ENCODE measurements at regions not wholly inside any gene's neighbourhood (a gene's known extent, or its start where the extent isn't known, plus 50 kb on each side); places are given as distances from the start of the nearest gene placed in this dataset.

GRCh38 chr7:155373359-155374273 is 75.9 kb downstream of the INSIG1 start:
- Histone ChIP-seq H4K8ac (ENCODE audit: extremely low read depth, insufficient read depth, low read length) (no peak overlapping the region), H3K27me3 (replicated peaks in 1 of 4; ENCODE audit: control insufficient read depth in 3 of 4, extremely low read depth in 1 of 4, insufficient read depth in 3 of 4, low read length in 3 of 4) (peaks cover 84 to 99% (median 98%) of the 10 kb centered on the region in 4 experiments), H2AFZ (ENCODE audit: low read length) (no peak overlapping the region), H3K4ac (replicated peaks; ENCODE audit: insufficient read length, low read depth, low read length) (no peak overlapping the region), H3K79me1 (ENCODE audit: low read depth, low read length) (no peaks in the 10 kb centered on the region), H3K9ac (replicated peaks in 1 of 4; ENCODE audit: extremely low read depth in 1 of 4, low read depth in 3 of 4, low read length in 3 of 4) (no peak overlapping the region), H3K14ac (ENCODE audit: insufficient read length) (no peak overlapping the region), H3K27ac (ENCODE audit: low read depth, low read length) (no peak overlapping the region), H3K4me1 (replicated peaks in 1 of 4; ENCODE audit: control insufficient read depth in 3 of 4, insufficient read depth in 4 of 4, low read length in 3 of 4) (peaks cover 0 to 26% (median 16%) of the 10 kb centered on the region in 4 experiments; a peak in 6 of 7 replicates), H3K18ac (ENCODE audit: extremely low read depth, low read length) (no peak overlapping the region), H3K36me3 (ENCODE audit: control insufficient read depth in 2 of 4, insufficient read depth in 4 of 4, low read length in 3 of 4) (peaks cover 0 to 8% (median 0%) of the 10 kb centered on the region in 4 experiments; a peak in 1 of 8 replicates), H2BK5ac (ENCODE audit: low read depth, low read length) (no peak overlapping the region), H3K56ac (replicated peaks; ENCODE audit: insufficient read length, low read depth, low read length) (no peak overlapping the region), H4K20me1 (replicated peaks in 1 of 2; ENCODE audit: control insufficient read depth in 1 of 2, insufficient read depth in 2 of 2, low read length in 2 of 2) (peaks cover 25 to 34% of the 10 kb centered on the region in 2 experiments), H4K91ac (replicated peaks; ENCODE audit: insufficient read length, low read length) (no peak overlapping the region), H3K79me2 (ENCODE audit: control insufficient read depth in 1 of 2, insufficient read depth in 2 of 2, low read length in 2 of 2) (no peaks in the 10 kb centered on the region), H2BK120ac (replicated peaks; ENCODE audit: low read depth, low read length) (no peak overlapping the region), H2AK5ac (ENCODE audit: low read depth, low read length) (no peak overlapping the region), H4K5ac (ENCODE audit: insufficient read length, low read depth, low read length) (no peak overlapping the region), H3K9me3 (ENCODE audit: insufficient read depth in 2 of 2, low read depth in 1 of 2, low read length in 1 of 2) (peaks cover 0 to 3% of the 10 kb centered on the region in 2 experiments; a peak in 2 of 4 replicates), H3K23ac (ENCODE audit: insufficient read length) (no peak overlapping the region), H2BK20ac (ENCODE audit: low read length) (no peak overlapping the region), H3K23me2 (ENCODE audit: low read depth, low read length) (peaks cover 4% of the 10 kb centered on the region; the same call in 1 of the 2 replicates), H3K4me3 (ENCODE audit: extremely low read depth in 1 of 4, insufficient read depth in 2 of 4, low read depth in 3 of 4, low read length in 4 of 4) (peak overlapping the region in 1 of 4 experiments; percentile 43; a peak in 2 of 8 replicates), H2BK15ac (ENCODE audit: low read length) (no peak overlapping the region), H3K4me2 (ENCODE audit: insufficient read depth in 1 of 2, low read depth in 2 of 2, low read length in 2 of 2) (peak overlapping the region; percentile 43 to 80), H2BK12ac (ENCODE audit: low read depth, low read length) (no peak overlapping the region)
- POLR2A ChIA-PET (ENCODE audit: partially characterized antibody), result interaction anchor here (1.8 kb wide), 1 partner anchor 74 kb away, joined by 5 read pairs; no protein-coding TSS in a partner anchor
- CTCF ChIA-PET (ENCODE audit: partially characterized antibody), result interaction anchor here (0.9 to 2.9 kb wide), 4 partner anchors 11 to 447 kb away, joined by 3 to 9 read pairs (median 4); no protein-coding TSS in a partner anchor
- WGBS, 2 experiments (ENCODE audit: extremely low coverage in 1 of 2, insufficient coverage in 1 of 2, insufficient read length in 1 of 2, insufficient replicate concordance in 2 of 2, low coverage in 1 of 2, low lambda C conversion rate in 2 of 2, missing lambda C conversion rate in 1 of 2), result 5% methylated on average over 54 of the region's 62 CpGs; no CpG with 5 or more reads in 1 of the 2 experiments
- FAIRE-seq (no peak), DNase-seq (ENCODE audit: low read depth in 1 of 2, low spot score in 2 of 2) (peak in 1 of 2 experiments; percentile 71)
- TF ChIP-seq EZH2 (IDR thresholded peaks at IDR 0.05; ENCODE audit: low read depth, low read length, severe bottlenecking), result peak; percentile 89
- peak; percentile 95 for TF ChIP-seq CTBP2 (IDR thresholded peaks at IDR 0.05; ENCODE audit: borderline replicate concordance, insufficient read depth, insufficient read length, low read length)
- TF ChIP-seq CHD1 (IDR thresholded peaks at IDR 0.05; ENCODE audit: low read depth, low read length), result no peak
- no peak for TF ChIP-seq CTCF (IDR thresholded peaks at IDR 0.05; ENCODE audit: control extremely low read depth in 1 of 3, insufficient read depth in 1 of 3, low read depth in 1 of 3, low read length in 3 of 3)
- no peak for TF ChIP-seq GTF2F1 (IDR thresholded peaks at IDR 0.05; ENCODE audit: borderline replicate concordance, low read depth, low read length)
- peak; percentile 67 for TF ChIP-seq EGR1 (IDR thresholded peaks at IDR 0.05; ENCODE audit: borderline replicate concordance, low read depth, low read length)
- no peak for TF ChIP-seq USF2 (IDR thresholded peaks at IDR 0.05; ENCODE audit: low read length)
